Chondrocyte (in vitro differentiated cells): ENCODE measurements at regions not wholly inside any gene's neighbourhood (a gene's known extent, or its start where the extent isn't known, plus 50 kb on each side); places are given as distances from the start of the nearest gene placed in this dataset.

Experiments
- DNase-seq: peaks from one replicate; pipeline ENCODE4 v3.0.0; 2021; ENCODE audit warnings: mixed read lengths, low spot score
- H3K27ac Mint-ChIP-seq: one replicate; pipeline ENCODE4 v1.8.0; 2021; ENCODE audit warnings: mild to moderate bottlenecking, moderate library complexity, mixed read lengths; ENCODE audit not compliant: unreplicated experiment
- H3K27me3 Mint-ChIP-seq: 2 replicates; pipeline ENCODE4 v1.8.0; 2021; ENCODE audit warnings: low read depth, mixed read lengths
- H3K36me3 Mint-ChIP-seq: 2 replicates; pipeline ENCODE4 v1.8.0; 2021; ENCODE audit warnings: low read depth, mixed read lengths
- H3K4me1 Mint-ChIP-seq: 2 replicates; pipeline ENCODE4 v1.8.0; 2021; ENCODE audit warnings: low read depth, mild to moderate bottlenecking, mixed read lengths
- H3K4me3 Mint-ChIP-seq: one replicate; pipeline ENCODE4 v1.8.0; 2021; ENCODE audit warnings: mild to moderate bottlenecking, moderate library complexity, mixed read lengths; ENCODE audit not compliant: unreplicated experiment
- H3K9me3 Mint-ChIP-seq: 2 replicates; pipeline ENCODE4 v1.8.0; 2021; ENCODE audit warnings: low read depth, mixed read lengths
- CTCF ChIP-seq: fragments of 200-600 bp; sonication (generic); IDR thresholded peaks from 2 replicates; pipeline ENCODE4 v1.5.0; 2021; ENCODE audit warnings: antibody characterized with exemption, mild to moderate bottlenecking, moderate library complexity

- Mint-ChIP-seq H3K36me3 (no peaks in the 10 kb centered on the region), H3K4me3 (no peak overlapping the region), H3K27me3 (no peaks in the 10 kb centered on the region), H3K4me1 (peaks cover 34% of the 10 kb centered on the region), H3K27ac (no peak overlapping the region), H3K9me3 (no peaks in the 10 kb centered on the region)
- TF ChIP-seq CTCF: no peak
- DNase-seq: no peak
These were observed 262.3 kb upstream of the GRIP1 start for GRCh38 chr12:66941150-66941549.

- peak; percentile 11 for TF ChIP-seq CTCF
- no peak for DNase-seq
- Mint-ChIP-seq H3K9me3 (no peaks in the 10 kb centered on the region), H3K4me1 (peaks cover 34% of the 10 kb centered on the region), H3K4me3 (no peak overlapping the region), H3K27ac (no peak overlapping the region), H3K27me3 (no peaks in the 10 kb centered on the region), H3K36me3 (no peaks in the 10 kb centered on the region)
These were observed 264.0 kb upstream of the GRIP1 start for GRCh38 chr12:66942741-66943465.

- H3K27ac Mint-ChIP-seq: no peak overlapping the region
- peaks cover 28% of the 10 kb centered on the region for H3K4me1 Mint-ChIP-seq
- no peaks in the 10 kb centered on the region for H3K36me3 Mint-ChIP-seq
- H3K4me3 Mint-ChIP-seq: no peak overlapping the region
- H3K27me3 Mint-ChIP-seq: no peaks in the 10 kb centered on the region
- TF ChIP-seq CTCF: no peak
- no peaks in the 10 kb centered on the region for H3K9me3 Mint-ChIP-seq
- no peak for DNase-seq
These were observed 265.5 kb upstream of the GRIP1 start for GRCh38 chr12:66944365-66944764.

- DNase-seq: no peak
- peaks cover 20% of the 10 kb centered on the region for H3K4me1 Mint-ChIP-seq
- TF ChIP-seq CTCF: no peak
- H3K27me3 Mint-ChIP-seq: no peaks in the 10 kb centered on the region
- no peaks in the 10 kb centered on the region for H3K36me3 Mint-ChIP-seq
- no peak overlapping the region for H3K27ac Mint-ChIP-seq
- no peaks in the 10 kb centered on the region for H3K9me3 Mint-ChIP-seq
- H3K4me3 Mint-ChIP-seq: no peak overlapping the region
These were observed 266.4 kb upstream of the GRIP1 start for GRCh38 chr12:66945189-66945817.

GRCh38 chr12:66947119-66947518 is 268.2 kb upstream of the GRIP1 start:
- DNase-seq: no peak
- Mint-ChIP-seq H3K4me1 (peaks cover 6% of the 10 kb centered on the region), H3K4me3 (no peak overlapping the region), H3K27me3 (no peaks in the 10 kb centered on the region), H3K27ac (no peak overlapping the region), H3K36me3 (no peaks in the 10 kb centered on the region), H3K9me3 (no peaks in the 10 kb centered on the region)
- no peak for TF ChIP-seq CTCF
